GM21381 (cell line): ENCODE measurements at regions not wholly inside any gene's neighbourhood (a gene's known extent, or its start where the extent isn't known, plus 50 kb on each side); places are given as distances from the start of the nearest gene placed in this dataset.
"Not testable (repeated sequence)": the region's sequence is repeated elsewhere in the genome, so short reads cannot be mapped to it uniquely, and the experiment has no call there.

Experiments used
- ATAC-seq: cut with Tn5 transposase; IDR thresholded peaks from one replicate; pipeline ENCODE4 v1.9.1; 2021; ENCODE audit warnings: mild to moderate bottlenecking, moderate library complexity; ENCODE audit not compliant: unreplicated experiment

DNA sequence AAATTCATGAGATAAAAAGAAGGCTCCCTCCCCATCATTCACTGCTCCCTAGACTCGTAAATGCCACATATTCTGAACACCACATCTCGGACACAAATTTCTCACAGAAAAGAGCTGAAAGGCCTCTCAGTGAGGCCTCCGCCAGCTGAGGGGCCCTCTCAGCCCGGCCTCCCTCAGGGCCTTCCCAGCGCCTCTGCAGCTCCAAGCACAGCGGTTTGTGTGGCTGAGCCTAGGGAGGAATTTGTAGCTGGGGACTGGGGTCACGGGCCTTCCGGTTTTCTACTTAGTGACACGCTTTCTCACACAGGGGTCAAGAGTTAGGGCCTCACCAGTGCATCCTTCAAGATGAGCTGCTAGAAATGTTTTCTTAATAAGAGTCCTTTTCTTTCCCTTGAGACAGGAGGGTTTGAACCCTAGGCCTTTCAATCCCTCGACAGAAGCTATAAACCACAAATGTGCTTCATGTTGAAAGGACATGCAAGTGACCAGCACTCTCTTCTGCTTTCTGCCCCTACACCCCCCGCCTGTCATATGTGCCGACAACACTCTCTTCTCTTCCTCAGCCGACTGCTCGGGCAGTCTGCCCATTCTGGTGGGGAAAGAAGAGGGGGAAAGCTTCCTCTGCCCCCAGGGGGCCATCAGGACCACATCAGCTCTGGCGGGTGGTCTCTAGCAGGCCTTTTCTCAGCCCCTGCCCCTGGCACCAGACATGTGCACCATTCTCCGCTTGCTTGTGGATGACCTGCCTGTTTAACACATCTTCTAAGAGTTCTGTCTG lies 104.9 kb downstream of the CHIC2 start:
- no peak for ATAC-seq

GRCh38 chr4:53956454-53956853 lies 108.0 kb downstream of the CHIC2 start:
- ATAC-seq = no peak

DNA sequence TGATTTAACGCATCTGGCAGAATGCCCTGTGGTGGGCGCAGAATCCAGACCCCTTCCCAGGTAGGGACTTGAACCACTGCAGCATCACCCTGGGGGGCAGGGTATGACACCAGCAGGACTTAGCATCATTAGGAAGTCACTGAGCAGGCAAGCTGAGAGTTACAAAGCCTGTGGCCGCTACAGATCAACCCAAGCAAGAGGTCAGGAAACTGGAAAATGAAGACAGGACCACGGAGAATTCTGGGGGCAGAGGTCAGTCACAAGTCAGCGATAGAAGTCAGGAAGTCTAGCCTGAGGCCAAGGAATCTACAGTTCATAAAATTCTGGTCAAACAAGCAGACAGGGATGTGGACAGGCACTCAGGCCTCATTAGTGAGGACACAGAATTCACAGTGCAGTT lies 108.4 kb downstream of the CHIC2 start:
- no peak for ATAC-seq

GRCh38 chr4:53951414-53951813 lies 113.0 kb downstream of the CHIC2 start:
- ATAC-seq = no peak

DNA sequence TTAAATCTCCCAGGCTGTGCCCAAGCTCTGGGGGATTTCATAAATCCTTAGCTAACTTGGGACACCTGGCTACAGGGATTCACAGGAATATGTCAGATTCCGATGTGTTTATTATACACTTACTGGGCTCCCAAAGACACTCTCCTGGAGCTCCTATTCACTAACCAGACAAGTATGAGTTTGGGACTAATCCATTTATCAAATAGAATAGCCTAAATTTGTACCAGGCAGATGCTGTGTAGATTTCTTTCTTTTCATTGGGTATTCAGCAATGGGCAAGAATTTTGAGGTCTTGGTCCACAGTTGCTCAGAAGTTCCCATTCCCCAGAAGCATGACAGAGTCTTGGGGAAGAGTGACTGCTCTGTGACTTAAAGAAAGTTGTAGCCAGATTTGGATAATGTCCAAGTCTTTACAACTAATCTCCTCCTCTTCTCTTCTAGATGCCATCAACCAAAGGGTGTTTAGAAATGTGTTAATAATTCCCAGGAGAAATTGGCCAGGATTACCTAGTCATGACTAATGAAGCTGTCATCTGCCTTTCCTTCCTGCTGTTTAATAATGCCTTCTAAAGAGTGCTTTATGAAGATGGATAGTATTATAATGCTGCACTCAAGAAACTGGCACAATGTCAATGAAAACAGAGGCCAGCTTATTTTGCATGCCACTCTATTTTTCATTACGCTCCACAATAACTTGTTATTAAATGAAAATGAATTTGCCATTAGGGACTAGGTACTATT lies 120.9 kb downstream of the CHIC2 start:
- ATAC-seq = no peak

GRCh38 chr4:53942712-53943111 lies 121.7 kb downstream of the CHIC2 start:
- no peak for ATAC-seq

GRCh38 chr4:53941331-53941730 lies 123.1 kb downstream of the CHIC2 start:
- ATAC-seq = no peak

DNA sequence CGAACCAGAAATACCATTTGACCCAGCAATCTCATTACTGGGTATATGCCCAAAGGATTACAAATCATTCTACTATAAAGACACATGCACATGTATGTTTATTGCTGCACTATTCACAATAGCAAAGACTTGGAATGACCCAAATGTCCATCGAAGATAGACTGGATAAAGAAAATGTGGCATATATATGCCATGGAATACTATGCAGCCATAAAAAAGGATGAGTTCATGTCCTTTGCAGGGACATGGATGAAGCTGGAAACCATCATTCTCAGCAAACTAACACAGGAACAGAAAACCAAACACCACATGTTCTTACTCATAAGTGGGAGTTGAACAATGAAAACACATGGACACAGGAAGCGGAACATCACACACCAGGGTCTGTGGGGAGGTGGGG lies 124.5 kb downstream of the CHIC2 start:
- not testable (repeated sequence) for ATAC-seq

DNA sequence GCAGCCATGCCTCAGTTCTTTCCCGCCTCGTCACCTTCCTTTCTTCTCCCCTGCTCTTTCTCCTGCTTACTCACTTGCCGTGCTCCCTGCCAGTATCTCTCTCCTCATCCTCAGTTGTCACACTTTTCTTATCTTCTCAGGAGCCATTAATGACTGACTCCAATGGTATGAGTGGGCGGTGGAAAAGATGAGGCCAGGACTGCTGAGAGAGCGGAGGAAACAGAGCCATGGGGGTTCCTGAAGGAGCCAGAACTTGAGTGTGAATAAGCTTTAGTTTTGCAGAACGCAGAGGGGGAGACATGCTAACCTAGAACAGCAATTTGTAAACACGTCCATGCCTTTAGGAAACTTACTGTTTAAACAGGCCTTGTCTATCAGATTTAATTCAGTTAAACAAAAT lies 126.5 kb downstream of the CHIC2 start:
- ATAC-seq = no peak

DNA sequence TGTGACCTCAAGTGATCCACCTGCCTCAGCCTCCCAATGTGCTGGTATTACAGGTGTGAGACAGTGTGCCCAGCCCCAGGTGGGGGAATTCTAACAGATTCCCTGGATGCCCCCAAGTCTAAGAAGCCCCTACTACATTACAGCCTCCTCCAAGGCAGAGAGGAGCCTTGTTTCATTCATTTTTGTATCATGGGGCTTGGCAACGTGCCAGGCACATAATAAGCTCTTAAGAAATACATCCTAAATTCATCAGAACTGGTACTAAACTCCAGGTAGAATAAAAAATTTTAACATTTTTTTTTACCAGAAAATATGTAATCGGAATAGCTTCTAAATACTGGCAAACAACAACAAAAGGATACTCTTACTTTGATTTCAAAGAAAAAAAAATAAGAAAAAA lies 127.1 kb downstream of the CHIC2 start:
- no peak for ATAC-seq

DNA sequence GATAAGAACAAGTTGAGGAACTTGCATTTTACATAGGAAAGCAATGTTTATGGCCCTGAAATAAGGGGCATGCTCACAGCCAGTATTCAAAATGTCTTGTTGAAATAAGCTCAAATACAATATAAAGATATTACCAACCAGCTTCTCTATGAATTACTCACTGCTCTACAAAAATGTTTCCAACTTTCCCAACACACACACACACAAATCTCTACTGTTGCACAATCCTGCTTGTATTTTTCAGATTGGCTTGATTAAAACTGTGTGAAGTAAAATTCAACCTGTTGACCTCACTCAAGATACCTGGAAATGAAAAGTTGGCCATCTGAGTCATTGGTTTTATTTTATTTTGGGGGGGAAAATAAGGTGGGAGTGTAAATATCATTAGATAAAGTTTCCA lies 128.6 kb downstream of the CHIC2 start:
- ATAC-seq = no peak

- ATAC-seq = no peak
These were observed 131.4 kb downstream of the CHIC2 start for GRCh38 chr4:53932796-53933610.

DNA sequence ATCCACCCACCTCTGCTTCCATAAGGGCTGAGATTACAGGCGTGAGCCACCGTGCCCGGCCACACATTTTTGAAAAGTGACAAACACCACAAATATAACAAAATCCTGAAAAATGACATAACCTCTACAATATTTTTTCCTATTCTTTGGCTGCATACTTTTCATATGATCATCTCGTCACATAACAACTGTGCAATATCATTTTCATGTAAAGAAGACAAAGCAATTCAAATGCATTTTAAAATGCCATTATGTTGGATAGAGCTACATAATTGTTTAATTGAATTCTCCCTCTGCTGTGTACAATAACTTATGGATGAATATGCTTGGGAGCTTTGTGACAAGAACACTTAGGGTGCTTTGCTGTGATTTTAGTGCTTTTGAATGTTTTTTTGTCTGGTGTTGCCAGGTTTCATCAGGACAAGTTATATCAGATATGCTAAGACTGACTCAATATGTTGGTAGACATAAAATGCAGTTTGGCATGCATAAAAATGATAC lies 132.9 kb downstream of the CHIC2 start:
- ATAC-seq = no peak

DNA sequence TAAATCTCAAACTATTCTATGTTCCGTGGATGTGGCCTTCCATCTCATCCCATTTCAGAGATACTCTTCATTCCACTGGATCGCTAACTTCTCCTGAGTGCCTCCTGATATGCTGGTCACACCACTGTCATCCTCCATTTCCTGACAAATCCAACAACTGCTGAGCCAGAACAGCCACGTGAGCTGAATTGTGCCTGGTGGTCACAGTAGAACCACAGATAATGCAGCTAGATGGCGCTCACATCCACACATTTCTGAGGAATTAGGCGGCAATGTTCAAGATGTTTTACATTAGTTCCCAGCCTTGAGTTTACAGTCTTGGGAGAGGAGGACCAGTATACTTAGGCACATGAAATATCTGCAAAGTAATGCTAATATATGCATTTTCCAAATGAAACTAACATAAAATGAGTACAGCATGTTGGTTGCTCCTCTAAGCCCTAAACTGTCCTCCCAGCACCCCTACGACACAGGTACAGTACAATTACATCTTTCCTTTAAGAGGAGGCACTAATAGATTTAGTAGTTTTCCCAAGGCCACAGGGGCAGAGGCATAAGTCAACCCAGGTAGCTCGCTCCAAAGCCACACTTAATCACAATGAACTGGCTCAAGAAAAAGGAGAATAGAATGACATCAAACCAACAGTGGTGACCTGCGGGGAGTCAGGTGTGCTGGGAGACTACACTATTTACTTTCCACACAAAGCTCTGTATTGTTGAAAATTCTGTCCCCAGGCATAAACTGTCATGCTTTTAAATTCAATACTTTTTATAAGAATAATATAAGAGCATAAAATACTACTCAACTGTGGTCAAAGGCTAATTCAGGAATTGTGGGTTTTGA lies 134.2 kb downstream of the CHIC2 start:
- ATAC-seq = no peak

GRCh38 chr4:53929311-53929710 lies 135.1 kb downstream of the CHIC2 start:
- no peak for ATAC-seq

- no peak for ATAC-seq
These were observed 135.6 kb downstream of the CHIC2 start for GRCh38 chr4:53928825-53929224.

DNA sequence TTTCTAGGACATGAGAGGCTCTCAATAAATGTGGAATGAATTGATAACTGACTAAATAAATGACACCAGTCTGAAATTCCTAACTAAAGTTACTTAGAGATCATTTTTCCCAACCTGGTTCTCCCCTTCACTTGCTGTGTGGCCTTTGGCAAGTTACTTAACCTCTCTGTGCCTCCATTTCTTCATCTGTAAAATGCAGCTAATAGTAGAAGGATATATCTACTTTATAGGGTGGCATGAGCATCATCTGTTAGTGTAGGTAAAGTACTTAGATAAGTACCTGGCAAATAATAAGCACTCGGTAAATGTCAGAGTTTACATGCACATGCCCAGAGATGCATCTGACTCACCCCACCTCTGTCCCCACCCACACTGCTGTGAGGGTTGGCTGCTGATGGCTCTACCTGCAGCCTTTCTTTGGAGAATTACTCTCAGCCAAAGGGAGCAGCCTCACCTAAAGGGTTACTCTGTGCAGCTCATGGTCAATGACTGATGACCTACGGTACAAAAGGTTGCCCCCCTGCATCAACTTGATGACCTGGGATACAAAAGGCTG lies 139.3 kb downstream of the CHIC2 start:
- ATAC-seq = no peak

- no peak for ATAC-seq
These were observed 139.9 kb downstream of the CHIC2 start for GRCh38 chr4:53924333-53925049.

DNA sequence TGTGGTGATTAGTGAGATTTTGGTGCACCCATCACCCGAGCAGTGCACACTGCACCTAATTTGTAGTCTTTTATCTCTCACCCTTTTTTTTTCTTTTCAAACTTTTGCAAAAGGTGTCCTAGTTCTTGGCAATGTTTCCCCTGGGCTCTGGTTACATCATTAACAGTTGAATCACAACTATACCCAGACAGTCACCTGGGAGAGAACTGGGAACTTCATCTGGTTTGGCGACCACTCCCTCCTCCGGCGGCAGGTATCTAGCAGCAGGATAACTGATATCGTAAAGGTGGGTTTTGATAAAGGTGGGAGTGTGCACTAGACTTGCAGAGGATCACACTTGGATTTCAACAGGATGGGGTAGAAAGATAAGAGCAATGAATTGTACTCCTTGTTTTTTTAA lies 140.5 kb downstream of the CHIC2 start:
- no peak for ATAC-seq

- no peak for ATAC-seq
These were observed 142.5 kb downstream of the CHIC2 start for GRCh38 chr4:53921856-53922255.
